ENCODE measurements at regions not wholly inside any gene's neighbourhood (a gene's known extent, or its start where the extent isn't known, plus 50 kb on each side); places are given as distances from the start of the nearest gene placed in this dataset.
"Not testable (repeated sequence)": the region's sequence is repeated elsewhere in the genome, so short reads cannot be mapped to it uniquely, and the experiment has no call there.

GRCh38 chr14:30355431-30355913, 203.5 kb upstream of the G2E3 start:
- no peak overlapping the region for H3K27ac Mint-ChIP-seq (ENCODE audit: unreplicated experiment)
- no peak overlapping the region for H3K4me3 Mint-ChIP-seq (ENCODE audit: unreplicated experiment)
- no peak for TF ChIP-seq CTCF (IDR thresholded peaks at IDR 0.05; ENCODE audit: unreplicated experiment)
- H3K4me1 Mint-ChIP-seq (ENCODE audit: unreplicated experiment): no peaks in the 10 kb centered on the region
- no peak for DNase-seq (ENCODE audit: low spot score)
- no peaks in the 10 kb centered on the region for H3K9me3 Mint-ChIP-seq (ENCODE audit: unreplicated experiment)
- H3K36me3 Mint-ChIP-seq (ENCODE audit: low read depth, unreplicated experiment): no peaks in the 10 kb centered on the region
- peaks cover 2% of the 10 kb centered on the region for H3K27me3 Mint-ChIP-seq (ENCODE audit: unreplicated experiment)

- no peaks in the 10 kb centered on the region for H3K9me3 Mint-ChIP-seq (ENCODE audit: unreplicated experiment)
- no peak for DNase-seq (ENCODE audit: low spot score)
- no peak overlapping the region for H3K27ac Mint-ChIP-seq (ENCODE audit: unreplicated experiment)
- TF ChIP-seq CTCF (IDR thresholded peaks at IDR 0.05; ENCODE audit: unreplicated experiment): no peak
- H3K27me3 Mint-ChIP-seq (ENCODE audit: unreplicated experiment): peaks cover 2% of the 10 kb centered on the region
- H3K36me3 Mint-ChIP-seq (ENCODE audit: low read depth, unreplicated experiment): no peaks in the 10 kb centered on the region
- H3K4me1 Mint-ChIP-seq (ENCODE audit: unreplicated experiment): no peaks in the 10 kb centered on the region
- H3K4me3 Mint-ChIP-seq (ENCODE audit: unreplicated experiment): no peak overlapping the region
Measured at GRCh38 chr14:30356438-30357202, 202.3 kb upstream of the G2E3 start.

- Mint-ChIP-seq H3K4me1 (ENCODE audit: unreplicated experiment) (no peaks in the 10 kb centered on the region), H3K27me3 (ENCODE audit: unreplicated experiment) (peaks cover 2% of the 10 kb centered on the region), H3K4me3 (ENCODE audit: unreplicated experiment) (no peak overlapping the region), H3K36me3 (ENCODE audit: low read depth, unreplicated experiment) (no peaks in the 10 kb centered on the region), H3K27ac (ENCODE audit: unreplicated experiment) (no peak overlapping the region), H3K9me3 (ENCODE audit: unreplicated experiment) (no peaks in the 10 kb centered on the region)
- no peak for DNase-seq (ENCODE audit: low spot score)
- TF ChIP-seq CTCF (IDR thresholded peaks at IDR 0.05; ENCODE audit: unreplicated experiment): no peak
Measured at GRCh38 chr14:30357791-30358190, 201.2 kb upstream of the G2E3 start.

- no peak overlapping the region for H3K4me3 Mint-ChIP-seq (ENCODE audit: unreplicated experiment)
- H3K27me3 Mint-ChIP-seq (ENCODE audit: unreplicated experiment): no peaks in the 10 kb centered on the region
- DNase-seq (ENCODE audit: low spot score): no peak
- no peak overlapping the region for H3K27ac Mint-ChIP-seq (ENCODE audit: unreplicated experiment)
- TF ChIP-seq CTCF (IDR thresholded peaks at IDR 0.05; ENCODE audit: unreplicated experiment): no peak
- H3K36me3 Mint-ChIP-seq (ENCODE audit: low read depth, unreplicated experiment): peaks cover 4% of the 10 kb centered on the region
- H3K9me3 Mint-ChIP-seq (ENCODE audit: unreplicated experiment): peaks cover 4% of the 10 kb centered on the region
- H3K4me1 Mint-ChIP-seq (ENCODE audit: unreplicated experiment): peaks cover 3% of the 10 kb centered on the region
Measured at GRCh38 chr14:30362369-30363218, 196.4 kb upstream of the G2E3 start.

GRCh38 chr14:30363219-30363880, 195.6 kb upstream of the G2E3 start:
- H3K27me3 Mint-ChIP-seq (ENCODE audit: unreplicated experiment); H3K36me3 Mint-ChIP-seq (ENCODE audit: low read depth, unreplicated experiment); H3K27ac Mint-ChIP-seq (ENCODE audit: unreplicated experiment); DNase-seq (ENCODE audit: low spot score); H3K9me3 Mint-ChIP-seq (ENCODE audit: unreplicated experiment); H3K4me1 Mint-ChIP-seq (ENCODE audit: unreplicated experiment): not testable (repeated sequence)
- peak overlapping the region; percentile 34 for H3K4me3 Mint-ChIP-seq (ENCODE audit: unreplicated experiment)
